ENCODE measurements at regions not wholly inside any gene's neighbourhood (a gene's known extent, or its start where the extent isn't known, plus 50 kb on each side); places are given as distances from the start of the nearest gene placed in this dataset.

DNA sequence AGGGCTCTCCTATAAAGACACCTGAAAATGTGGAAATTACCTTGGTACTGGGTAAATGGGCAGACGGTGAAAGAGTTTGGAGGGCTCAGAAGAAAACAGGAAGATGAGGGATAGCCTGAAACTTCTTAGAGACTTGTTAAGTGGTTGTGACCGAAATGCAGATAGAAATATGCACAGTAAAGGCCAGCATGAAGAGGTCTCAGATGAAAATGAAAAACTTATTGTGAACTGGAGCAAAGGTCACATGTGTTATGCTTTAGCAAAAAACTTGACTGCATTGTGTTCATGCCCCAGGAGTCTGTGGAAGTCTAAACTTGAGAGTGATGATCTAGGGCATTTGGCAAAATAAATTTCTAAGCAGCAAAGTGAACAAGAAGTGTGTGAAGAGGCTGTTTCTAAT, 137.1 kb downstream of the CBLN2 start:
- H3K27me3 ChIP-seq (ENCODE audit: insufficient read depth, low read length) = no peaks in the 10 kb centered on the region
- H2BK12ac ChIP-seq (ENCODE audit: low read length) = no peak overlapping the region
- no peak overlapping the region for H3K27ac ChIP-seq (ENCODE audit: low read depth, low read length)
- no peak overlapping the region for H4K91ac ChIP-seq (ENCODE audit: low read depth, low read length)
- no peaks in the 10 kb centered on the region for H3K4me1 ChIP-seq (ENCODE audit: control insufficient read depth in 1 of 2, insufficient read depth in 2 of 2, low read length in 2 of 2)
- H4K12ac ChIP-seq (ENCODE audit: low read depth, low read length) = no peak overlapping the region
- no peak overlapping the region for H3K23ac ChIP-seq (ENCODE audit: low read length)
- no peak overlapping the region for H3K4me2 ChIP-seq (ENCODE audit: low read length)
- no peaks in the 10 kb centered on the region for H3K36me3 ChIP-seq (ENCODE audit: control insufficient read depth in 1 of 2, insufficient read depth in 2 of 2, low read length in 2 of 2)
- DNase-seq = no peak
- no peak overlapping the region for H2BK120ac ChIP-seq (ENCODE audit: insufficient read depth, low read length, poor library complexity)
- no peak overlapping the region for H3K9ac ChIP-seq (ENCODE audit: low read length)
- no peak overlapping the region for H4K8ac ChIP-seq (ENCODE audit: low read depth, low read length)
- no peak overlapping the region for H3K14ac ChIP-seq (ENCODE audit: low read length)
- no peaks in the 10 kb centered on the region for H3K9me3 ChIP-seq (ENCODE audit: insufficient read depth, low read depth, low read length)
- no CpG with 5 or more reads among the region's 2 CpGs for WGBS (ENCODE audit: extremely low coverage, insufficient coverage, insufficient read length)
- no peak overlapping the region for H2AK5ac ChIP-seq (ENCODE audit: low read length)
- H3K79me2 ChIP-seq (ENCODE audit: control insufficient read depth, insufficient read depth, low read length, poor library complexity) = no peaks in the 10 kb centered on the region
- H3K18ac ChIP-seq (ENCODE audit: low read length) = no peak overlapping the region
- no peak overlapping the region for H2AFZ ChIP-seq (ENCODE audit: insufficient read depth, low read length, poor library complexity)
- no peak overlapping the region for H3K4ac ChIP-seq (ENCODE audit: low read depth, low read length)
- H3K4me3 ChIP-seq (ENCODE audit: low read depth, low read length) = no peak overlapping the region
- no peaks in the 10 kb centered on the region for H3K79me1 ChIP-seq (ENCODE audit: low read length)
- no peak overlapping the region for H2BK5ac ChIP-seq (ENCODE audit: low read depth, low read length, poor library complexity)

DNA sequence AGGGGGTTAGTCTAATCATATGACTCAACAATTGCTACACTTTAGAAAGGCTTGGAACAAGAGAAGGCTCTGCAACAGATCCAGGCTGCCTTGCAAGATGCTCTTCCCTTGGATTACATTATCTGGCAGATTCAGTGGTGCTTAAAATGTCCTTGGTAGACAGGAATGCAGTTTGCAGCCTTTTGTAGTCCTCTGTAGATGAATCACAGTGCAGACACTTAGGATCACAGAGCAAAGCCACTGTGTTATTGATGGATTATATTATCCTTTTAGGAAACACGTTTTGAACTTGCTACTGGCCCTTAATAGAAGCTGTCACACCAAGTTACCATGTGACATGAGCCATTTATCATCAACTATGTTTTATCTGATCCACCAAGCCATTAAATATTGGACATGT, 152.2 kb downstream of the CBLN2 start:
- Histone ChIP-seq H4K8ac (ENCODE audit: low read depth, low read length) (no peak overlapping the region), H4K91ac (ENCODE audit: low read depth, low read length) (no peak overlapping the region), H2BK5ac (ENCODE audit: low read depth, low read length, poor library complexity) (no peak overlapping the region), H3K23ac (ENCODE audit: low read length) (no peak overlapping the region), H3K9ac (ENCODE audit: low read length) (no peak overlapping the region), H4K12ac (ENCODE audit: low read depth, low read length) (no peak overlapping the region), H3K27ac (ENCODE audit: low read depth, low read length) (no peak overlapping the region), H2BK120ac (ENCODE audit: insufficient read depth, low read length, poor library complexity) (no peak overlapping the region), H3K4ac (ENCODE audit: low read depth, low read length) (no peak overlapping the region), H3K18ac (ENCODE audit: low read length) (no peak overlapping the region), H3K9me3 (ENCODE audit: insufficient read depth, low read depth, low read length) (no peaks in the 10 kb centered on the region), H3K4me2 (ENCODE audit: low read length) (no peak overlapping the region), H3K4me3 (ENCODE audit: low read depth, low read length) (no peak overlapping the region), H2AFZ (ENCODE audit: insufficient read depth, low read length, poor library complexity) (no peak overlapping the region), H3K79me1 (ENCODE audit: low read length) (no peaks in the 10 kb centered on the region), H3K36me3 (ENCODE audit: control insufficient read depth in 1 of 2, insufficient read depth in 2 of 2, low read length in 2 of 2) (no peaks in the 10 kb centered on the region), H3K14ac (ENCODE audit: low read length) (no peak overlapping the region), H2AK5ac (ENCODE audit: low read length) (no peak overlapping the region), H2BK12ac (ENCODE audit: low read length) (no peak overlapping the region), H3K27me3 (ENCODE audit: insufficient read depth, low read length) (no peaks in the 10 kb centered on the region), H3K4me1 (ENCODE audit: control insufficient read depth in 1 of 2, insufficient read depth in 2 of 2, low read length in 2 of 2) (no peaks in the 10 kb centered on the region), H3K79me2 (ENCODE audit: control insufficient read depth, insufficient read depth, low read length, poor library complexity) (no peaks in the 10 kb centered on the region)
- no peak for DNase-seq
- WGBS (ENCODE audit: extremely low coverage, insufficient coverage, insufficient read length) = no CpG with 5 or more reads among the region's 1 CpG

DNA sequence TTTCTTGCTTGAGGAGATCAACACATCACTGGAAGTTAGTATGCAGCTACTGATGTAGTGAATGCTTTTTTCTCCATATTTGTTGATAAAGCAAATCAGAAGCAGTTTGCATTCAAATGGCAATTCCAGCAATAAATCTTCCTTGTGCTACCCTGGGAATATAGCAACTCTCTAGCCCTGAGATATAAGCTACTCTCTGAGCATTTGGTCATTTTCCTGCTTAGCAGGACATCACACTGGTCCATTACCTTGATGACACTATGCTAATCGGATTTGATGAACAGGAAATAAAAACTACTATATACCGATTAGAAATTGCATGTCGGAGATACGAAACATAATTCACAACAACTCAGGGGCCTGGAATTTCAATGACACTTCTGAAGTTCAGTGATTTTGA, 152.7 kb downstream of the CBLN2 start:
- no peaks in the 10 kb centered on the region for H3K79me1 ChIP-seq (ENCODE audit: low read length)
- H3K4me2 ChIP-seq (ENCODE audit: low read length) = no peak overlapping the region
- H2BK5ac ChIP-seq (ENCODE audit: low read depth, low read length, poor library complexity) = no peak overlapping the region
- H3K14ac ChIP-seq (ENCODE audit: low read length) = no peak overlapping the region
- WGBS (ENCODE audit: extremely low coverage, insufficient coverage, insufficient read length) = no CpG with 5 or more reads among the region's 4 CpGs
- H2AFZ ChIP-seq (ENCODE audit: insufficient read depth, low read length, poor library complexity) = no peak overlapping the region
- H3K23ac ChIP-seq (ENCODE audit: low read length) = no peak overlapping the region
- no peak overlapping the region for H4K8ac ChIP-seq (ENCODE audit: low read depth, low read length)
- H2BK120ac ChIP-seq (ENCODE audit: insufficient read depth, low read length, poor library complexity) = no peak overlapping the region
- no peak overlapping the region for H2AK5ac ChIP-seq (ENCODE audit: low read length)
- H3K18ac ChIP-seq (ENCODE audit: low read length) = no peak overlapping the region
- no peak for DNase-seq
- H4K12ac ChIP-seq (ENCODE audit: low read depth, low read length) = no peak overlapping the region
- no peak overlapping the region for H3K27ac ChIP-seq (ENCODE audit: low read depth, low read length)
- H3K4me3 ChIP-seq (ENCODE audit: low read depth, low read length) = no peak overlapping the region
- no peak overlapping the region for H2BK12ac ChIP-seq (ENCODE audit: low read length)
- no peak overlapping the region for H4K91ac ChIP-seq (ENCODE audit: low read depth, low read length)
- H3K4ac ChIP-seq (ENCODE audit: low read depth, low read length) = no peak overlapping the region
- no peaks in the 10 kb centered on the region for H3K36me3 ChIP-seq (ENCODE audit: control insufficient read depth in 1 of 2, insufficient read depth in 2 of 2, low read length in 2 of 2)
- no peaks in the 10 kb centered on the region for H3K9me3 ChIP-seq (ENCODE audit: insufficient read depth, low read depth, low read length)
- no peaks in the 10 kb centered on the region for H3K27me3 ChIP-seq (ENCODE audit: insufficient read depth, low read length)
- no peaks in the 10 kb centered on the region for H3K79me2 ChIP-seq (ENCODE audit: control insufficient read depth, insufficient read depth, low read length, poor library complexity)
- H3K4me1 ChIP-seq (ENCODE audit: control insufficient read depth in 1 of 2, insufficient read depth in 2 of 2, low read length in 2 of 2) = no peaks in the 10 kb centered on the region
- no peak overlapping the region for H3K9ac ChIP-seq (ENCODE audit: low read length)

DNA sequence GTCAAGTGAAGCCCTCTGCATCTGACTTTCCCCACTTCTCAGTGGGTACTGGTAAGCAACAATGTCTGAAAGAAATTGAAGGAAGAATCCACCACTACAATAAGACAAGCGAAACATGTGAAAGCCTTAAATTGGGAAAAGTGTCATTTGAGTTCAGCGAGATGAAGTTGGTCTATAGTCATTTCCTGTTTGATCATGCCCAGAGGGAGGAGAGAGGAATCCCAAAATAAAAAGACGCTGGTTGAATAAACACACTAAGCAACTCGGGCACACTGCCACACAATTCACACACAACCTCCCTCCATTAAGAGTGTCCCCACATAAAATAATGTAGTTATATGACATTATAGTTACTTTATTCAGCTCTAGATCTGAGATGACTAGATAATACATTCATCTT, 166.1 kb downstream of the CBLN2 start:
- no peak overlapping the region for H3K14ac ChIP-seq (ENCODE audit: low read length)
- no peak overlapping the region for H2BK5ac ChIP-seq (ENCODE audit: low read depth, low read length, poor library complexity)
- H3K4me3 ChIP-seq (ENCODE audit: low read depth, low read length) = no peak overlapping the region
- no peak overlapping the region for H2AFZ ChIP-seq (ENCODE audit: insufficient read depth, low read length, poor library complexity)
- no peaks in the 10 kb centered on the region for H3K4me1 ChIP-seq (ENCODE audit: control insufficient read depth in 1 of 2, insufficient read depth in 2 of 2, low read length in 2 of 2)
- no peak for DNase-seq
- no peak overlapping the region for H3K9ac ChIP-seq (ENCODE audit: low read length)
- no CpG with 5 or more reads among the region's 4 CpGs for WGBS (ENCODE audit: extremely low coverage, insufficient coverage, insufficient read length)
- H3K18ac ChIP-seq (ENCODE audit: low read length) = no peak overlapping the region
- H3K4ac ChIP-seq (ENCODE audit: low read depth, low read length) = no peak overlapping the region
- H3K27me3 ChIP-seq (ENCODE audit: insufficient read depth, low read length) = no peaks in the 10 kb centered on the region
- H3K9me3 ChIP-seq (ENCODE audit: insufficient read depth, low read depth, low read length) = no peaks in the 10 kb centered on the region
- no peak overlapping the region for H2AK5ac ChIP-seq (ENCODE audit: low read length)
- no peaks in the 10 kb centered on the region for H3K79me2 ChIP-seq (ENCODE audit: control insufficient read depth, insufficient read depth, low read length, poor library complexity)
- no peak overlapping the region for H3K4me2 ChIP-seq (ENCODE audit: low read length)
- no peaks in the 10 kb centered on the region for H3K79me1 ChIP-seq (ENCODE audit: low read length)
- H2BK12ac ChIP-seq (ENCODE audit: low read length) = no peak overlapping the region
- H4K8ac ChIP-seq (ENCODE audit: low read depth, low read length) = no peak overlapping the region
- H3K27ac ChIP-seq (ENCODE audit: low read depth, low read length) = no peak overlapping the region
- no peak overlapping the region for H4K12ac ChIP-seq (ENCODE audit: low read depth, low read length)
- H3K36me3 ChIP-seq (ENCODE audit: control insufficient read depth in 1 of 2, insufficient read depth in 2 of 2, low read length in 2 of 2) = no peaks in the 10 kb centered on the region
- H3K23ac ChIP-seq (ENCODE audit: low read length) = no peak overlapping the region
- H4K91ac ChIP-seq (ENCODE audit: low read depth, low read length) = no peak overlapping the region
- H2BK120ac ChIP-seq (ENCODE audit: insufficient read depth, low read length, poor library complexity) = no peak overlapping the region
